ENCODE measurements at regions not wholly inside any gene's neighbourhood (a gene's known extent, or its start where the extent isn't known, plus 50 kb on each side); places are given as distances from the start of the nearest gene placed in this dataset.

Small RNA genes lying in the stretch of these regions (small RNA-seq; reads per million reads assigned to genes)
- gene AC139453.1 = 0 reads per million in 7 experiments
- 0 reads per million in 7 experiments for gene LSP1P2
- 0 reads per million in 7 experiments for gene MIR4444-2
- gene RN7SL294P = 0 reads per million in 7 experiments
- gene SNRPCP10 = 0 reads per million in 7 experiments
